Psoas muscle (tissue), 7 donors: ENCODE measurements at regions not wholly inside any gene's neighbourhood (a gene's known extent, or its start where the extent isn't known, plus 50 kb on each side); places are given as distances from the start of the nearest gene placed in this dataset.
"Not testable (repeated sequence)": the region's sequence is repeated elsewhere in the genome, so short reads cannot be mapped to it uniquely, and the experiment has no call there.

Experiments
- ATAC-seq, 4 donors: fragments of 200-7000 bp; cut with Tn5 transposase; one replicate each; pipeline ENCODE4 v1.9.1; 2020; ENCODE audit warnings: moderate library complexity in 3 of 4, mild to moderate bottlenecking in 2 of 4
- DNase-seq, 2 donors: peaks; one replicate each; pipeline ENCODE4 v3.0.0-alpha.2; 2020
- H3K27ac ChIP-seq: fragments of 200-600 bp; one replicate; pipeline ENCODE4 v1.8.0; 2022
- H3K27me3 ChIP-seq, 3 donors: fragments of 200-600 bp in 1 of 3; one replicate each; pipeline versions ENCODE4 v1.6.1 to v1.8.0; 2013 to 2022; ENCODE audit warnings: low read length in 2 of 3, mild to moderate bottlenecking in 2 of 3, moderate library complexity in 1 of 3; ENCODE audit not compliant: insufficient read depth in 3 of 3
- H3K36me3 ChIP-seq, 2 donors: fragments of 200-600 bp in 1 of 2; one replicate each; pipeline versions ENCODE4 v1.6.1 to v1.8.0; 2013 to 2022; ENCODE audit warnings: low read depth in 1 of 2, mild to moderate bottlenecking in 1 of 2, moderate library complexity in 1 of 2; ENCODE audit not compliant: insufficient read depth in 1 of 2
- H3K4me1 ChIP-seq: fragments of 200-600 bp; one replicate; pipeline ENCODE4 v1.8.0; 2022
- H3K4me3 ChIP-seq: fragments of 200-600 bp; one replicate; pipeline ENCODE4 v1.8.0; 2022; ENCODE audit warnings: mild to moderate bottlenecking
- H3K9me3 ChIP-seq: fragments of 200-600 bp; one replicate; pipeline ENCODE4 v1.8.0; 2022
- WGBS, 3 donors: extraction: QIAGEN DNeasy Blood & Tissue Kit; methylation state at CpG; one replicate each; pipeline versions ENCODE4 v1.1.6 to v1.1.7; 2013; 5-methylcytosine and 5-hydroxymethylcytosine counted together
- intact Hi-C, 2 donors: fragments of 100-400 bp; cut with DNase I; formaldehyde crosslinking; loops; one replicate each; pipeline versions ENCODE4 v1.11.0 to v1.14.2; 2022
- donor health status: healthy with polysubstance abuse.
- donor health status: DM: no; HTN: no; CAD: no; lungs with moderate emphysema.
- donor health status: Bipolar disorder and iron deficiency.
- donor health status: healthy.
- donor health status: DM: yes; HTN: yes; CAD: no.
- donor health status: DM: no; HTN: no; CAD: no.
- donor health status: DM: yes; HTN: yes; CAD: no.

GRCh38 chr14:19095167-19095566 lies 127.9 kb downstream of the POTEM start:
- H3K9me3 ChIP-seq, H3K36me3 ChIP-seq, intact Hi-C loops, ATAC-seq, H3K27me3 ChIP-seq, H3K27ac ChIP-seq, DNase-seq, H3K4me1 ChIP-seq, H3K4me3 ChIP-seq: not testable (repeated sequence)
- WGBS, 3 donors: no CpG with 5 or more reads among the region's 1 CpG

- ATAC-seq (peak in 1 of 4 donors; percentile 13), DNase-seq (peak in 1 of 2 donors; percentile 19)
- H3K27ac ChIP-seq, H3K9me3 ChIP-seq, intact Hi-C loops, H3K36me3 ChIP-seq, H3K4me1 ChIP-seq, H3K4me3 ChIP-seq, H3K27me3 ChIP-seq: not testable (repeated sequence)
- WGBS, 3 donors: 44 to 48% (median 46%) methylated on average over 1 of the region's 1 CpG
These were observed 129.2 kb downstream of the POTEM start for GRCh38 chr14:19096467-19096866.

- H3K27ac ChIP-seq, H3K36me3 ChIP-seq, H3K4me1 ChIP-seq, intact Hi-C loops, H3K27me3 ChIP-seq, H3K9me3 ChIP-seq, ATAC-seq, H3K4me3 ChIP-seq: not testable (repeated sequence)
- 83 to 89% (median 88%) methylated on average over 8 of the region's 8 CpGs for WGBS, 3 donors
- peak in 1 of 2 donors; percentile 57 for DNase-seq
These were observed 129.6 kb downstream of the POTEM start for GRCh38 chr14:19096876-19097275.

GRCh38 chr14:19097306-19097705 lies 130.1 kb downstream of the POTEM start:
- 81 to 83% (median 82%) methylated on average over 28 of the region's 28 CpGs for WGBS, 3 donors
- H3K27me3 ChIP-seq, H3K36me3 ChIP-seq, H3K4me1 ChIP-seq, H3K9me3 ChIP-seq, intact Hi-C loops, H3K27ac ChIP-seq, H3K4me3 ChIP-seq, ATAC-seq: not testable (repeated sequence)
- peak in 1 of 2 donors; percentile 65 for DNase-seq

GRCh38 chr14:19097750-19098149 lies 130.5 kb downstream of the POTEM start:
- intact Hi-C loops, H3K4me3 ChIP-seq, H3K4me1 ChIP-seq, H3K27me3 ChIP-seq, H3K27ac ChIP-seq, H3K36me3 ChIP-seq, H3K9me3 ChIP-seq: not testable (repeated sequence)
- DNase-seq (peak in 1 of 2 donors; percentile 66), ATAC-seq (peak in 1 of 4 donors; percentile 33)
- WGBS, 3 donors: 72 to 74% (median 73%) methylated on average over 47 to 49 of the region's 49 CpGs

GRCh38 chr14:19098230-19098629 lies 131.0 kb downstream of the POTEM start:
- H3K4me1 ChIP-seq, H3K9me3 ChIP-seq, H3K36me3 ChIP-seq, H3K4me3 ChIP-seq, H3K27ac ChIP-seq, H3K27me3 ChIP-seq, intact Hi-C loops: not testable (repeated sequence)
- peak in 1 of 2 donors; percentile 51 for DNase-seq
- ATAC-seq: peak in 2 of 4 donors; percentile 7 to 21
- WGBS, 3 donors: 62 to 75% (median 63%) methylated on average over 10 to 14 of the region's 41 CpGs

GRCh38 chr14:19098732-19099131 lies 131.5 kb downstream of the POTEM start:
- H3K27ac ChIP-seq, ATAC-seq, intact Hi-C loops, H3K4me1 ChIP-seq, H3K4me3 ChIP-seq, H3K9me3 ChIP-seq, H3K36me3 ChIP-seq, H3K27me3 ChIP-seq: not testable (repeated sequence)
- WGBS, 3 donors: 65 to 72% (median 71%) methylated on average over 34 of the region's 34 CpGs
- peak in 1 of 2 donors; percentile 60 for DNase-seq

- WGBS, 3 donors: 74 to 79% (median 76%) methylated on average over 6 to 22 of the region's 29 CpGs
- intact Hi-C loops: not testable (repeated sequence)
These were observed 132.1 kb downstream of the POTEM start for GRCh38 chr14:19099336-19099735.

GRCh38 chr14:19099939-19100338 lies 132.7 kb downstream of the POTEM start:
- ATAC-seq, H3K9me3 ChIP-seq, intact Hi-C loops, H3K27me3 ChIP-seq, H3K27ac ChIP-seq, H3K4me1 ChIP-seq, H3K4me3 ChIP-seq, H3K36me3 ChIP-seq: not testable (repeated sequence)
- 90 to 96% (median 91%) methylated on average over 3 to 4 of the region's 15 CpGs for WGBS, 3 donors
- peak in 1 of 2 donors; percentile 38 for DNase-seq

More at GRCh38 chr14:19099336-19099735, 132.1 kb downstream of the POTEM start:
- not testable (repeated sequence) for H3K4me3 ChIP-seq, H3K4me1 ChIP-seq, H3K27me3 ChIP-seq, H3K9me3 ChIP-seq, H3K36me3 ChIP-seq, DNase-seq, H3K27ac ChIP-seq, ATAC-seq

GRCh38 chr14:19105551-19105950 lies 138.3 kb downstream of the POTEM start:
- H3K27me3 ChIP-seq, H3K4me3 ChIP-seq, H3K9me3 ChIP-seq, intact Hi-C loops, H3K27ac ChIP-seq, H3K36me3 ChIP-seq, H3K4me1 ChIP-seq: not testable (repeated sequence)
- peak in 3 of 4 donors; percentile 33 to 46 (median 42) for ATAC-seq
- 50 to 56% (median 52%) methylated on average over 4 of the region's 5 CpGs for WGBS, 3 donors
- DNase-seq: peak in 1 of 2 donors; percentile 17

GRCh38 chr14:19109887-19110286 lies 142.7 kb downstream of the POTEM start:
- intact Hi-C loops, H3K36me3 ChIP-seq, H3K4me1 ChIP-seq, H3K27ac ChIP-seq, H3K4me3 ChIP-seq, ATAC-seq, H3K27me3 ChIP-seq, H3K9me3 ChIP-seq, DNase-seq: not testable (repeated sequence)
- WGBS, 3 donors: 71 to 78% (median 73%) methylated on average over 2 of the region's 2 CpGs

- H3K36me3 ChIP-seq, H3K27ac ChIP-seq, H3K4me3 ChIP-seq, DNase-seq, H3K9me3 ChIP-seq, H3K4me1 ChIP-seq, H3K27me3 ChIP-seq, ATAC-seq, intact Hi-C loops: not testable (repeated sequence)
- no CpG with 5 or more reads among the region's 6 CpGs for WGBS, 3 donors
These were observed 153.1 kb downstream of the POTEM start for GRCh38 chr14:19120383-19120782.
